Neural cell (in vitro differentiated cells): ENCODE measurements at regions not wholly inside any gene's neighbourhood (a gene's known extent, or its start where the extent isn't known, plus 50 kb on each side); places are given as distances from the start of the nearest gene placed in this dataset.

Experiments used
- EP300 ChIP-seq: fragments of 450-650 bp; conservative IDR thresholded peaks from 2 replicates; pipeline ENCODE4 v1.6.1; 2014; ENCODE audit warnings: antibody characterized with exemption, mild to moderate bottlenecking, moderate library complexity; ENCODE audit not compliant: poor library complexity, severe bottlenecking
- EZH2 ChIP-seq: fragments of 200-600, 300-800 bp; shearing (Covaris generic), sonication (generic); IDR thresholded peaks from 2 replicates; pipeline ENCODE4 v1.6.1; 2014; ENCODE audit warnings: antibody characterized with exemption, low read length, borderline replicate concordance, mild to moderate bottlenecking; ENCODE audit not compliant: insufficient read depth, poor library complexity, severe bottlenecking
- MXI1 ChIP-seq: fragments of 450-650 bp; conservative IDR thresholded peaks from 2 replicates; pipeline ENCODE4 v1.6.1; 2014; ENCODE audit warnings: antibody characterized with exemption, mild to moderate bottlenecking; ENCODE audit not compliant: poor library complexity, severe bottlenecking
- POLR2AphosphoS5 ChIP-seq: IDR thresholded peaks from 2 replicates; pipeline ENCODE4 v1.6.1; 2012
- RAD21 ChIP-seq: fragments of 450-650 bp; conservative IDR thresholded peaks from 2 replicates; pipeline ENCODE4 v1.6.1; 2014; ENCODE audit warnings: antibody characterized with exemption, mild to moderate bottlenecking, moderate library complexity
- SMC3 ChIP-seq: fragments of 450-650 bp; conservative IDR thresholded peaks from 2 replicates; pipeline ENCODE4 v1.6.1; 2014; ENCODE audit warnings: antibody characterized with exemption, mild to moderate bottlenecking, moderate library complexity; ENCODE audit not compliant: poor library complexity
- TAF1 ChIP-seq: IDR thresholded peaks from 2 replicates; pipeline ENCODE4 v1.6.1; 2012; ENCODE audit warnings: low read depth
- TF ChIP-seq, protein P1 (sequence below): fragments of 450-650 bp; IDR thresholded peaks from 2 replicates; pipeline ENCODE4 v1.5.1; 2014; ENCODE audit warnings: antibody characterized with exemption, mild to moderate bottlenecking, moderate library complexity; ENCODE audit not compliant: poor library complexity, severe bottlenecking
- TF ChIP-seq, protein P2 (sequence below): IDR thresholded peaks from 2 replicates; pipeline ENCODE4 v1.6.1; 2012; ENCODE audit warnings: borderline replicate concordance

DNA sequence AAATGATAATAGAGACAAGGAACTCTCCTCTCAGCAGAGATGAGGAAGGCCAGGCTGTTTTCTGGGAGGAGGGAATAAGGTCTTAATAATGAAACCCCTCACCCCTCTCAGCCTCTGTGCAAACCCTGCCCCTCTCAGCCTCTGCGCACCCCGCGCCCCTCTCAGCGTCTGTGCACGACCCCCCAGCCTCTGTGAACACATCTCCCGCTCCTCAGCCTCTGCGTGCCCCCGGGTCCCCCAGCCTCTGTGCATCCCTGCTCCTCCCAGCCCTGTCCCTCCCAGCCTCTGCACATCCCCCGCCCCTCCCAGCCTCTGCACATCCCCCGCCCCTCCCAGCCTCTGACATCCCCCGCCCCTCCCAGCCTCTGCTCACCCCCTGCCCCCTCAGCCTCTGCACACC lies 837.8 kb downstream of the TBC1D22A start:
- TF ChIP-seq, protein P1, sequence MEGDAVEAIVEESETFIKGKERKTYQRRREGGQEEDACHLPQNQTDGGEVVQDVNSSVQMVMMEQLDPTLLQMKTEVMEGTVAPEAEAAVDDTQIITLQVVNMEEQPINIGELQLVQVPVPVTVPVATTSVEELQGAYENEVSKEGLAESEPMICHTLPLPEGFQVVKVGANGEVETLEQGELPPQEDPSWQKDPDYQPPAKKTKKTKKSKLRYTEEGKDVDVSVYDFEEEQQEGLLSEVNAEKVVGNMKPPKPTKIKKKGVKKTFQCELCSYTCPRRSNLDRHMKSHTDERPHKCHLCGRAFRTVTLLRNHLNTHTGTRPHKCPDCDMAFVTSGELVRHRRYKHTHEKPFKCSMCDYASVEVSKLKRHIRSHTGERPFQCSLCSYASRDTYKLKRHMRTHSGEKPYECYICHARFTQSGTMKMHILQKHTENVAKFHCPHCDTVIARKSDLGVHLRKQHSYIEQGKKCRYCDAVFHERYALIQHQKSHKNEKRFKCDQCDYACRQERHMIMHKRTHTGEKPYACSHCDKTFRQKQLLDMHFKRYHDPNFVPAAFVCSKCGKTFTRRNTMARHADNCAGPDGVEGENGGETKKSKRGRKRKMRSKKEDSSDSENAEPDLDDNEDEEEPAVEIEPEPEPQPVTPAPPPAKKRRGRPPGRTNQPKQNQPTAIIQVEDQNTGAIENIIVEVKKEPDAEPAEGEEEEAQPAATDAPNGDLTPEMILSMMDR = no peak
- TF ChIP-seq TAF1 (no peak), MXI1 (no peak), EP300 (no peak), POLR2AphosphoS5 (no peak), EZH2 (no peak), RAD21 (no peak), SMC3 (no peak)
- TF ChIP-seq, protein P2, sequence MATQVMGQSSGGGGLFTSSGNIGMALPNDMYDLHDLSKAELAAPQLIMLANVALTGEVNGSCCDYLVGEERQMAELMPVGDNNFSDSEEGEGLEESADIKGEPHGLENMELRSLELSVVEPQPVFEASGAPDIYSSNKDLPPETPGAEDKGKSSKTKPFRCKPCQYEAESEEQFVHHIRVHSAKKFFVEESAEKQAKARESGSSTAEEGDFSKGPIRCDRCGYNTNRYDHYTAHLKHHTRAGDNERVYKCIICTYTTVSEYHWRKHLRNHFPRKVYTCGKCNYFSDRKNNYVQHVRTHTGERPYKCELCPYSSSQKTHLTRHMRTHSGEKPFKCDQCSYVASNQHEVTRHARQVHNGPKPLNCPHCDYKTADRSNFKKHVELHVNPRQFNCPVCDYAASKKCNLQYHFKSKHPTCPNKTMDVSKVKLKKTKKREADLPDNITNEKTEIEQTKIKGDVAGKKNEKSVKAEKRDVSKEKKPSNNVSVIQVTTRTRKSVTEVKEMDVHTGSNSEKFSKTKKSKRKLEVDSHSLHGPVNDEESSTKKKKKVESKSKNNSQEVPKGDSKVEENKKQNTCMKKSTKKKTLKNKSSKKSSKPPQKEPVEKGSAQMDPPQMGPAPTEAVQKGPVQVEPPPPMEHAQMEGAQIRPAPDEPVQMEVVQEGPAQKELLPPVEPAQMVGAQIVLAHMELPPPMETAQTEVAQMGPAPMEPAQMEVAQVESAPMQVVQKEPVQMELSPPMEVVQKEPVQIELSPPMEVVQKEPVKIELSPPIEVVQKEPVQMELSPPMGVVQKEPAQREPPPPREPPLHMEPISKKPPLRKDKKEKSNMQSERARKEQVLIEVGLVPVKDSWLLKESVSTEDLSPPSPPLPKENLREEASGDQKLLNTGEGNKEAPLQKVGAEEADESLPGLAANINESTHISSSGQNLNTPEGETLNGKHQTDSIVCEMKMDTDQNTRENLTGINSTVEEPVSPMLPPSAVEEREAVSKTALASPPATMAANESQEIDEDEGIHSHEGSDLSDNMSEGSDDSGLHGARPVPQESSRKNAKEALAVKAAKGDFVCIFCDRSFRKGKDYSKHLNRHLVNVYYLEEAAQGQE = no peak
